GM12892 (cell line): ENCODE measurements at regions not wholly inside any gene's neighbourhood (a gene's known extent, or its start where the extent isn't known, plus 50 kb on each side); places are given as distances from the start of the nearest gene placed in this dataset.

Experiments
- POLR2A ChIP-seq: IDR thresholded peaks from 2 replicates; pipeline ENCODE4 v1.6.1; 2011; ENCODE audit warnings: low read depth, low read length, control low read depth
- POLR2AphosphoS5 ChIP-seq: IDR thresholded peaks from 2 replicates; pipeline ENCODE4 v1.6.1; 2011; ENCODE audit warnings: low read depth, low read length, control low read depth
- TAF1 ChIP-seq: IDR thresholded peaks from 2 replicates; pipeline ENCODE4 v1.6.1; 2011; ENCODE audit warnings: low read depth, mild to moderate bottlenecking, control low read depth, low read length, borderline replicate concordance

- TF ChIP-seq POLR2AphosphoS5 (no peak), POLR2A (no peak), TAF1 (no peak)
Measured at GRCh38 chr6:2403546-2403945, 158.1 kb upstream of the GMDS start.
